H1 (cell line): ENCODE measurements at regions not wholly inside any gene's neighbourhood (a gene's known extent, or its start where the extent isn't known, plus 50 kb on each side); places are given as distances from the start of the nearest gene placed in this dataset.

Source experiments
- BCL11A ChIP-seq, 2 experiments: IDR thresholded peaks; one replicate each; pipeline ENCODE4 v1.6.1; 2011; ENCODE audit warnings: low read depth in 2 of 2, low read length in 2 of 2, mild to moderate bottlenecking in 2 of 2
- KDM4A ChIP-seq: IDR thresholded peaks from one replicate; pipeline ENCODE4 v1.7.1; 2012; ENCODE audit warnings: low read depth, mild to moderate bottlenecking, moderate library complexity, low read length, inconsistent platforms; ENCODE audit not compliant: severe bottlenecking
- TF ChIP-seq, protein P1 (sequence below): fragments of 300-600 bp; sonication (generic); IDR thresholded peaks from 2 replicates; pipeline ENCODE4 v1.7.1; 2012; ENCODE audit warnings: low read length, moderate library complexity, mild to moderate bottlenecking, inconsistent platforms; ENCODE audit not compliant: insufficient replicate concordance

DNA sequence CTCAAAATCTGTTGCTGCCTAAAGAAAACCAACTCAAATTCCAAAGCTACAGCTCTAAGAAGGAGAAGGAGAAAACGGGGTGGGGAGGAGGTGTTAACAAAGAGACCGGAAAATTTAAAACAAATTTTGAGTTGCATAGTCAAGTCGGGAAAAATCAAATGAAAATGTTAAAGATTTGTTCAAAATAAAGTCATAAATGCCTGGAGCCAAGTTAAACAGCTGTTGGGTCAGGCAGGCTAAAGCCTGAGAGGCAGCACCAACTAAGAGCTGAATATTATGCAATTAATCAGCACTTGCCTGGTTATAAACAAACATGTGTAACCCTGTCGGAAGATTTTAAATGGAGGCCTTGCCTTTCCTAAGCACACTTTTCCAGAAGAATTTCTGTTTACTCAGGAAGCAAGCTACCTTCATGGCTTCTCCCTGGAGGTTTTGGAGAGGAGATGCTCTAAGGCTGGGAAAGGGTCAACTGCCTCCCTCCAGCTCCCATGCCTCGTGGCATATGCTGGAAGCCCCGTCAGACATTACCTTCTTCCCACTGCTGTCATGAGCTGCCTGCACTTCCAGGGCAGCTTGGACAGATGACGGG lies 270.5 kb downstream of the DMRT2 start (continued):
- TF ChIP-seq, protein P1, sequence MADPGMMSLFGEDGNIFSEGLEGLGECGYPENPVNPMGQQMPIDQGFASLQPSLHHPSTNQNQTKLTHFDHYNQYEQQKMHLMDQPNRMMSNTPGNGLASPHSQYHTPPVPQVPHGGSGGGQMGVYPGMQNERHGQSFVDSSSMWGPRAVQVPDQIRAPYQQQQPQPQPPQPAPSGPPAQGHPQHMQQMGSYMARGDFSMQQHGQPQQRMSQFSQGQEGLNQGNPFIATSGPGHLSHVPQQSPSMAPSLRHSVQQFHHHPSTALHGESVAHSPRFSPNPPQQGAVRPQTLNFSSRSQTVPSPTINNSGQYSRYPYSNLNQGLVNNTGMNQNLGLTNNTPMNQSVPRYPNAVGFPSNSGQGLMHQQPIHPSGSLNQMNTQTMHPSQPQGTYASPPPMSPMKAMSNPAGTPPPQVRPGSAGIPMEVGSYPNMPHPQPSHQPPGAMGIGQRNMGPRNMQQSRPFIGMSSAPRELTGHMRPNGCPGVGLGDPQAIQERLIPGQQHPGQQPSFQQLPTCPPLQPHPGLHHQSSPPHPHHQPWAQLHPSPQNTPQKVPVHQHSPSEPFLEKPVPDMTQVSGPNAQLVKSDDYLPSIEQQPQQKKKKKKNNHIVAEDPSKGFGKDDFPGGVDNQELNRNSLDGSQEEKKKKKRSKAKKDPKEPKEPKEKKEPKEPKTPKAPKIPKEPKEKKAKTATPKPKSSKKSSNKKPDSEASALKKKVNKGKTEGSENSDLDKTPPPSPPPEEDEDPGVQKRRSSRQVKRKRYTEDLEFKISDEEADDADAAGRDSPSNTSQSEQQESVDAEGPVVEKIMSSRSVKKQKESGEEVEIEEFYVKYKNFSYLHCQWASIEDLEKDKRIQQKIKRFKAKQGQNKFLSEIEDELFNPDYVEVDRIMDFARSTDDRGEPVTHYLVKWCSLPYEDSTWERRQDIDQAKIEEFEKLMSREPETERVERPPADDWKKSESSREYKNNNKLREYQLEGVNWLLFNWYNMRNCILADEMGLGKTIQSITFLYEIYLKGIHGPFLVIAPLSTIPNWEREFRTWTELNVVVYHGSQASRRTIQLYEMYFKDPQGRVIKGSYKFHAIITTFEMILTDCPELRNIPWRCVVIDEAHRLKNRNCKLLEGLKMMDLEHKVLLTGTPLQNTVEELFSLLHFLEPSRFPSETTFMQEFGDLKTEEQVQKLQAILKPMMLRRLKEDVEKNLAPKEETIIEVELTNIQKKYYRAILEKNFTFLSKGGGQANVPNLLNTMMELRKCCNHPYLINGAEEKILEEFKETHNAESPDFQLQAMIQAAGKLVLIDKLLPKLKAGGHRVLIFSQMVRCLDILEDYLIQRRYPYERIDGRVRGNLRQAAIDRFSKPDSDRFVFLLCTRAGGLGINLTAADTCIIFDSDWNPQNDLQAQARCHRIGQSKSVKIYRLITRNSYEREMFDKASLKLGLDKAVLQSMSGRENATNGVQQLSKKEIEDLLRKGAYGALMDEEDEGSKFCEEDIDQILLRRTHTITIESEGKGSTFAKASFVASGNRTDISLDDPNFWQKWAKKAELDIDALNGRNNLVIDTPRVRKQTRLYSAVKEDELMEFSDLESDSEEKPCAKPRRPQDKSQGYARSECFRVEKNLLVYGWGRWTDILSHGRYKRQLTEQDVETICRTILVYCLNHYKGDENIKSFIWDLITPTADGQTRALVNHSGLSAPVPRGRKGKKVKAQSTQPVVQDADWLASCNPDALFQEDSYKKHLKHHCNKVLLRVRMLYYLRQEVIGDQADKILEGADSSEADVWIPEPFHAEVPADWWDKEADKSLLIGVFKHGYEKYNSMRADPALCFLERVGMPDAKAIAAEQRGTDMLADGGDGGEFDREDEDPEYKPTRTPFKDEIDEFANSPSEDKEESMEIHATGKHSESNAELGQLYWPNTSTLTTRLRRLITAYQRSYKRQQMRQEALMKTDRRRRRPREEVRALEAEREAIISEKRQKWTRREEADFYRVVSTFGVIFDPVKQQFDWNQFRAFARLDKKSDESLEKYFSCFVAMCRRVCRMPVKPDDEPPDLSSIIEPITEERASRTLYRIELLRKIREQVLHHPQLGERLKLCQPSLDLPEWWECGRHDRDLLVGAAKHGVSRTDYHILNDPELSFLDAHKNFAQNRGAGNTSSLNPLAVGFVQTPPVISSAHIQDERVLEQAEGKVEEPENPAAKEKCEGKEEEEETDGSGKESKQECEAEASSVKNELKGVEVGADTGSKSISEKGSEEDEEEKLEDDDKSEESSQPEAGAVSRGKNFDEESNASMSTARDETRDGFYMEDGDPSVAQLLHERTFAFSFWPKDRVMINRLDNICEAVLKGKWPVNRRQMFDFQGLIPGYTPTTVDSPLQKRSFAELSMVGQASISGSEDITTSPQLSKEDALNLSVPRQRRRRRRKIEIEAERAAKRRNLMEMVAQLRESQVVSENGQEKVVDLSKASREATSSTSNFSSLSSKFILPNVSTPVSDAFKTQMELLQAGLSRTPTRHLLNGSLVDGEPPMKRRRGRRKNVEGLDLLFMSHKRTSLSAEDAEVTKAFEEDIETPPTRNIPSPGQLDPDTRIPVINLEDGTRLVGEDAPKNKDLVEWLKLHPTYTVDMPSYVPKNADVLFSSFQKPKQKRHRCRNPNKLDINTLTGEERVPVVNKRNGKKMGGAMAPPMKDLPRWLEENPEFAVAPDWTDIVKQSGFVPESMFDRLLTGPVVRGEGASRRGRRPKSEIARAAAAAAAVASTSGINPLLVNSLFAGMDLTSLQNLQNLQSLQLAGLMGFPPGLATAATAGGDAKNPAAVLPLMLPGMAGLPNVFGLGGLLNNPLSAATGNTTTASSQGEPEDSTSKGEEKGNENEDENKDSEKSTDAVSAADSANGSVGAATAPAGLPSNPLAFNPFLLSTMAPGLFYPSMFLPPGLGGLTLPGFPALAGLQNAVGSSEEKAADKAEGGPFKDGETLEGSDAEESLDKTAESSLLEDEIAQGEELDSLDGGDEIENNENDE: no peak
- no peak for TF ChIP-seq BCL11A (IDR thresholded peaks at IDR 0.05; ENCODE audit: low read depth in 2 of 2, low read length in 2 of 2)
- no peak for TF ChIP-seq KDM4A
- TF ChIP-seq, all 59 proteins: peak for 0
